HG02852 (cell line): ENCODE measurements at regions not wholly inside any gene's neighbourhood (a gene's known extent, or its start where the extent isn't known, plus 50 kb on each side); places are given as distances from the start of the nearest gene placed in this dataset.
"Not testable (repeated sequence)": the region's sequence is repeated elsewhere in the genome, so short reads cannot be mapped to it uniquely, and the experiment has no call there.

Source experiments
- ATAC-seq: cut with Tn5 transposase; IDR thresholded peaks from one replicate; pipeline ENCODE4 v1.9.1; 2021; ENCODE audit warnings: mild to moderate bottlenecking, moderate library complexity; ENCODE audit not compliant: unreplicated experiment

DNA sequence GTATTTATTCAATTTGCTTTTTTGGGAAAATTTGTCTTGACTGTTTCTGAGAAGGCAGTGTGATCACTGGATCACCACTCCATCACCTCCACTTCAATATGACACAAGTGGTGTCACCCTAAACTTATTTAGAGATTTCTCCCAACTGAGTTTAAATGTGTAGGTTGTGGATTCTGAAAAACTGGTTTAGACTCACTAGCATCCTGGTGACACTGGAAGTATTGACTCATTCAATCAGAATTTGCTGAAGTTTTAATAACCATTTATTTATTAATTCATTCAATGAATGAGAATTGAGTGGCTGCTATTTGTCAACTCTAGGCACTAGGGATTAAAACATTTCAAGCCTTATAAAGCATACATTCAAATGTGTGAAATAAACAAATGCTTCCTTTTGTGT, 819.1 kb upstream of the EPHA5 start:
- no peak for ATAC-seq

DNA sequence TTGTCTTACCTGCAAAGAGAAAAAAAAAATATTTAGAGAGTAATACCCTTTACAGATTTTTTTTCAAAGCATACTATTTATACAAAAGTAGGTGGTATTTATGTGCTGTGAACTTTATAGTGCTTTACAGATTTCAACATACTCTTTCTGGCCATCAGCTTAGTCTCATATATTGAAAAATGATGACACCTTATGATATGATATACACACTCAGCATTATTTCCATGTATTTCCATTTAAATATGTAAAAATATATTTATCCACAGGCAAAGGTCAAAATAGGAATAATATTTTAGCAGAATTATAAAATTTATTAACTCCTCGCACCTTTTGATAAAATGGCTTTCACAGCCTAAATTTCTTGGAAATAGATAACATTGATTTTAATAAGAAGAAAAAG, 815.8 kb upstream of the EPHA5 start:
- ATAC-seq = no peak

DNA sequence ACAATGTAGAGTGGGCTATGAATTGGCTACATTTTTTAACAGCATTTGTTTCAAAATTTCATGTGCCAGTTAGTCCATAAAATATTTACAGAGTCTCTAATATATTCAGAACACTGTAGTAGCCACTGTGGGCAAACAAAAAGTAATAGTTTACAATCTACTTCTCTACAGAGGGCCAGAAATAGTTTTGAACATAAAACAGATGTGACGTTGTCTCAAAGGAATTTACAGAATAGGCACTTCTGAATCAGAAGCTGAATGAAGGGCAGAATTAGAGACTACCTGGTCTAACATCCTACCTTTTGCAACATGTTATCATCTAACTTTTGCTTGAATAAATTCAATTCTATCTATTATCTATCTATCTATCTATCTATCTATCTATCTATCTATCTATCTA, 811.9 kb upstream of the EPHA5 start:
- ATAC-seq = no peak

DNA sequence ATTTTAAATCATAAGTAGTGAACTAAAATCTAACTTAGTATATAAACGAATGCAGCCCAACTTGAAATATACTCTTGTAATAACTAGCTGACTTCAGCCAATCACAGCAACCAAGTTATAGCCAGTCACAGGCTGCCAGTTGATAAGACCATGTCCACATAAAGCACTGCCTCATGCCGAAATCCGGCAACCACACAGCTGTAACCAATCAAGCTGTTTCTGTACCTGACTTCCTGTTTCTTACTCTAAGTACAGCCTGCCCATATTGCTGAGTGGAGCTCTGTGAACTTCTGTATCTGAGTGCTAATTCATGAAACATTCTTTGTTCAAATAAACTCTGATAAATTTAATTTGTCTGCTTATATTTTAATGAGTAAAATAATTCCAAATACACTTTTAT, 805.3 kb upstream of the EPHA5 start:
- no peak for ATAC-seq

DNA sequence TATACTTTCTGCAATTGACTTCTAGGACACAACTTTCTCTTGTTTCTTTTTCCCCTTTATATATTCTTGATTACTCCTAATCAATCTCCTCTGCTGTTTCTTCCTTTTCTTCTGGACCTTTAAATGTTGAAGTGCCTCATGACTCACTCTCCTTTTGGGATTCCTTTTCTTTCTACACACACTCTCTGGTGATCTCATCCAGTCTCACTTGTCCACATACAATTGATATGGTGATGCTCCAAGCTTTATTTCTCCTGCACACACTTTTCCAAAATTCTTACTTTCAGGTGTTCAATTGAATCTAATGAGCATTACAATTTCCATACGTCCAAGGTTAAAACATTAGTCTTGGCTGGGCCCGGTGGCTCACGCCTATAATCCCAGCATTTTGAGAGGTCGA, 794.8 kb upstream of the EPHA5 start:
- no peak for ATAC-seq

DNA sequence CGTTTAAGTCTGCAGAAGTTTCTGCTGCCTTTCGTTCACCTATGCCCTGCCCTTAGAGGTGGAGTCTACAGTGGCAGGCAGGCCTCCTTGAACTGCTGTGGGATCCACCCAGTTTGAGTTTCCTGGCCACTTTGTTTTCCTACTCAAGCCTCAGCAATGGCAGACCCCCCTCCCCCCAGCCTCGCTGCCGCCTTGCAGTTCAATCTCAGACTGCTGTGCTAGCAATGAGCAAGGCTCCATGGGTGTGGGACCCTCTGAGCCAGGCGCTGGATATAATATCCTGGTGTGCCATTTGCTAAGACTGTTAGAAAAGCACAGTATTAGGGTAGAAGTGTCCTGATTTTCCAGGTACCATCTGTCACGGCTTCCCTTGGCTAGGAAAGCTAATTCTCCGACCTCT, 792.6 kb upstream of the EPHA5 start:
- ATAC-seq = not testable (repeated sequence)

DNA sequence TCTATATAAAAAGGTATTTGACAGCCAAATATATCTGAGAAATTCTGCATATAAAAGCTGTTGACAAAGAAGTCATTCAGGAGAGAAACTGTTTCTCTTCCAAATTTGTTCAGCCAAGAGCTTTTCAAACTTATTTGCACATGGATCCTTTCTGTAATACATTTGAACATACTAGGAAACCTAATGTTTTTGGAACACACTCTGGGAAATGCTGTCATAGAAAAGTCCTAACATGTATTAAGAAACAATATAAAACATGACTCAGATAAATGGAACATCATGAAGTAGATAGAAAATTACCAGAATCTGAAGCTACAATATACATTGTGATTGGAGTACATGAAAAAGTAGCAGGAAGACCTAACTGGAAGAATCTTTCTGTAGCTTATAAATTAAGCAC, 781.5 kb upstream of the EPHA5 start:
- ATAC-seq = no peak

DNA sequence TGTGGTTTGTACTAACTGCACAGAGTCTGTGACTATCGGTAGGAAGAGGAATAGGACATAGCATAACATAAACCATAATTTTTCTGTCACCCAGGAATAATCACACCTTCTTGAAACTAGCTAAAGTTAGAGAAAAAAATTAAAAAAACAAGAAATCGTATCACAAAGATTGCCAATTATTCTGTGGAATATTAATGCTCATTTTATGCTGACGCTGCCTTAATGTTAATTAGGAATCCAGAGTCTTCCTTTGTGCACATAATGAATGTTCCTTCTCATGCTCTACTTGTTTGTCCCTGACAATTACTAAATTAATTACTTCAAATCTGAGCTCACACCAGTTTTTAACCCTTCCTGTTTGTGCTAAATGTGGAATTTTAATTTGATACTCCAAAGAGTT, 772.7 kb upstream of the EPHA5 start:
- no peak for ATAC-seq

DNA sequence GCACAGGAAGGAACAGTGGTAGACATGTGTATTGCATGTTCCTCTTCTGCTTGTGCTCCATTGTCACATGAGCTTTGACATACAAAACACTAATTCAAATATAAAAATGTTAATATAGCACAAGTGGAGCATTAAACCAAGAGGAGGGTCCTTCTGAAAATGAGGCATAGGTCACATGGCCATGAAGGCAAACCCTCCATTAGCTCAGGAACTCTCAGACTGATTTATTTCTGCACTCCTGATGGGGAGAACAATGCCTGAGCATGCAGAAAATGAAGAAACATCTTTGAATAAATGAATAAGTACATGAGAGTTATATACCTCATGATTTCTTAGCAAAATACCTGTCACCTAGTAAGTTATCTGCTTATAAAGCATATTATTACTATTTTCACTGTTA, 769.2 kb upstream of the EPHA5 start:
- ATAC-seq = no peak

DNA sequence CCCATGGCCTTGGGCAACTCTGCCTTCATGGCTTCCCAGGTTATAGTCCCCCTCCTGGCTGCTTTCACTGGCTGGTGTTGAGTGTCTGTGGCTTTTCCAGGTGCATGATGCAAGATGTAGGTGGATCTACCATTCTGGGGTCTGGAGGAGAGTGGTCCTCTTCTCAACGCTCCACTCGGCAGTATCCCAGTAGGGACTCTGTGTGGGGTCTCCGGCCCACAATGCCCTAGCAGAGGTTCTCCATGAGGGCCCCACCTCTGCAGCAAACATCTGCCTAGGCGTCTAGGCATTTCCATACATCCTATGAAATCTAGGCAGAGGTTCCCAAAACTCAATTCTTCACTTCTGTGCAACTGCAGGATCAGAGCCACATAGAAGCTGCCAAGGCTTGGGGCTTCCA, 763.4 kb upstream of the EPHA5 start:
- no peak for ATAC-seq

DNA sequence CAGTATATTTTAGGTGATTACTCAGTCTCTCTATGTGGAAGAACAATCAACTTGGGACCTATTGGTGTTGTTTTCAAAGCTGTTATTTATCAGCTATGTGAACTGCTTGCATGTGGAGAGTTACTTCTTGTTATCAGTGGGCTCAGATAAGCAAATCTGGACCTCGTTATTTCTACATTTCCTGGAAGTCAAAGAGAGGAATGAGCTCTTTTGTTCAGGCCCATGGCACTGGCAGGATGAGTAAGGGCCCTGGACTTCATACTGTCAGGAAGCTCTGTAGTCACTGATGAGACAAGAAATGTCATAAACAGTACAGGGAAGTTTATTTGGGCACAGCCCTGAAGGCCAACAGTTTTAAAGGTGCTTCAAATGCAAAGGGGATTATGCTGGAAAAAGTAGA, 760.6 kb upstream of the EPHA5 start:
- ATAC-seq = no peak

DNA sequence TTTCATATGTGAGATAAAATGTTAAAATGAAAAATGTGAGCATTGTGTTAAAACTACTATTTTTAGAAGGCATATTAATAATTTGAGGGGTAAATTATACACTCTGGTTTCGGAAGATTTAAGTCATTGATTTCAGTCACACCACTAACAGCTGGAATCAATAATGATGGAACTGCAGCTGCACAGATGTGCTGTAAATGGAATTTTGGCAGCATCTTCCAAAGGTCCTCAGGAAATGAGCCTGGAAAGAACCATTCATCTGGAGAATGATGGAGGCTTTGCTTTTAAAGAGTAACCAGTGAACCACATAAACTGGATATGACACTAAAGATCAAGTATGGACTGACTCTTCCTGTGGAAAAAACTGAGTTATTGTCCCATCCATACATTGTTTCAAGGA, 759.0 kb upstream of the EPHA5 start:
- ATAC-seq = no peak

DNA sequence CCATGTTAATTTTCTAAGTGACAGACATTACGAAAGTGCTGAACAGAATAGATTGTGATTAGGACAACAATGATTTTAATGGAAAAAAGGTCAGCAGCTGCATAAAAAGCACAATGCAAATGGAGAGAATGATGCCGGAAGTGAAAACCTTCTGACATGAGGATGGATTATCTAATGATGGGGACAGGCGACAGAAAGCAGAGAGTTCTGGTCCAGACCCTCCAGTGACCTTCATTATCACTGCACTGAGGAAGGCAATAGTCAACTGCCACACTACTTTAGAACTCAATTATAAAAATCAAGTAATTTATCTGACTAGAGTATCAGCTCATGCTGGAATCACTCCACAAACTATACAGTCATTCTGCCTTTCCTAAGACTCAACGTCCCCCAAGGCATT, 746.1 kb upstream of the EPHA5 start:
- ATAC-seq = no peak

DNA sequence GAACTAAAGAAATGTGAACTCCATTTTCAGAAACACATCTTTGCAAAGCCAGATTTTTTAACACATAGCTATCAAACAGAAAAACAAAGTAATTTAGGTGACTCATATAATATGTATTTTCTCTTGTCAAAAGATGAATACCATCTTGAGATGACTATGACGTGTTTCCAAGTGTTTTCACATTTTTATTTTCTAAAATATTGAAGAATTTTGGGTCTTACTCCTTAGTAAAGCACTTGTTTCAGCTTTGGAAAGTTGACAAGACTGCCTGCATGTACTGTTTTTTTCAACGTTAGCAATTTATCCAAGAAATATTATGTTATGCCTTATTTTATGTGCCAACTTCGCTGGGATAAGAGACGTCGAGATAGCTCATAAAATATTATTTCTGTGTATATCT, 733.9 kb upstream of the EPHA5 start:
- no peak for ATAC-seq

DNA sequence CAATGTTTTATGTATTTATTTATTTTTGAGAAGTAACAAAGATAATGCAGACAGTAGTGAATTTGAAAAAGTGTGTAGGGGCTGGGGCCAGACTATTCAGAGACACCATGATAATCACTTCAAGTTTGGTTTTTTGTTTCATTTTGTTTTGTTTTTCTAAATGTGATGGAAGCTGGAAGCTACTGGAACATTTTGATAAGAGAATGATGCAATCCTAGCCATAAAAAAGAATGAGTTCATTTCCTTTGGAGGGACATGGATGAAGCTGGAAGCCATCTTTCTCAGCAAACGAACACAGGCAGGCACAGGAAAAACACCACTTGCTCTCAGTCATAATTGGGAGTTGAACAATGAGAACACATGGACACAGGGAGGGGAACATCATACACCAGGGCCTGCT, 706.6 kb upstream of the EPHA5 start:
- ATAC-seq = no peak

DNA sequence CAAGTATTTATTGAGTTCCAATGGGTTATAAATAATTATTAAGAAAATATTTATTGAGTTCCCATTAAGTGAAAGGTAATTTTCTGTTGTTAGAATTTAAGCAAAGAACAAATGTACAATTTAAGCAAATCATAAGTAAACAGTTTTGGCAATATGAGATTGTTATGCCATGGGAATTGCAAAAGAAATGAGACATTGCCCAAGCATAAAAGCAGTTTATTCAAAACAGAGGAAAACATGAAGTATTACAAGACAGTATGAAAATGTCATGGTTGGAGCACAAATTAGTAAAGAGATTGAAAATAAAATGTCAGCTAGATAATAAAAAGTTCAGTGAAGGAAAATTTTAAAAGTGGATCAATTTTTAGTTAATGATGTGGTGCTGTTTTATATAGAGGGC, 706.1 kb upstream of the EPHA5 start:
- ATAC-seq = no peak

DNA sequence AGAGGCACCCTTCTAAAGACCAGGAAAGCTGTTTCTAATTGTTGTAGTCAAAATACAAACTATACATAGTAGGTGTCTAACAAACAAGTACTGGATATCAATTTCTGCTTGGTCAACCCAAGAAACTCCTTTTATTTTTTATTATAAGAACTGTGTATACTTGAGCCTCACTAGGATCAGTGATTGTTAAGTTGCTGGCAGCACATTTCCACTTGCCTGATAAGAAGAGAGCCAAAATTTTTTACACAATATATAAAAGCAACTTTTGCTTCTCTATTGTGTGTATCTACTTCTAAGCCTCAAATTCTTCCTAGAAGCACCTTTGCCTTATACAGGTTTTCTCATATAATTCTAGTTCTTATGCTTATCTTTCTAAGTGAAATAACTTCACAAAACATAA, 703.0 kb upstream of the EPHA5 start:
- no peak for ATAC-seq

DNA sequence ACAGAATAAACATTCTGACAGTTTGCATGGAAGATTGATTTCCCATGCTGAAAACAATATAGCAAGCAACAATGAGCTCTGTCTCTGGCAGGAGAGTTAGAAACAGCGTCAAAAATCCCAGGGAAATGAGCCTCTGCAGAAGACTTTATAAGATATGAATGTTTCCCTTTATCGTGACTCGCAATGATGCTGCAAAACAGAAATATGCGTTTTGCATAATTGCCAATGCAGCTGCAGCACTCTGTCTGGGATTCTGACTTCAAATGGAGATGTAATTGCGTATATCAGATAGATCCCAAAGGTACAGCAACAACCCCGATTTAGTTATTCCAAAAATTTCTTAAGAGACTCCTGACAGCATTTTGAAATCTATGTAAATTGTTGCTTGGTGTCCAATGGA, 702.4 kb upstream of the EPHA5 start:
- ATAC-seq = no peak

DNA sequence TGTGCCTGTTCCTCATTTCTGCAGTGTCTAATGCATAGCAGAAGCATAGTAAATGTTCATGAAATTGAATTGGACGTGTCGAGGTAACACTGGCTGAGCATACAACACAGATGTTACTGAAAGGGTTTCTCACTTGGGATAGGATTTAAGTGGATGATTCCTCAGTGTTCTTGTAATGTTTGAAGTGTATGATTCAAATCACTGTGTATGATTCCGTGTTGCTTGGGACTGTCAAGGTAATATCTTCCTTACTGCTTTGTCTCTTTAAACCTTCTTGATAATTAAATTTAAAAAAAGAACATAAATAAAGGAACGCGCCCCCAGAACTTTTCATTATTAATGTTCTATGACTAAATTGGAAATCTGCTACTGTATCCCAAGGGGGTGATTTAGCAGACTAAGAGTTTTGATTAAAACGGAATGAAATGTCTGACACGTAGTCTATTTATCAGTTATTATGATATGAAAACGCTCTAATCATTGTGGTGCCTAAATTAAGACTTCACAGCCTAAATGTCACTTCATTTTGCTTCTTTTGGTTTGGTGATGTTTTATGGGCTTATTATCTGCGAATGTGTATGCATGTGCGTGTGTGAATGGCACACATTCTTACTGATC, 696.9 kb upstream of the EPHA5 start:
- ATAC-seq = no peak

DNA sequence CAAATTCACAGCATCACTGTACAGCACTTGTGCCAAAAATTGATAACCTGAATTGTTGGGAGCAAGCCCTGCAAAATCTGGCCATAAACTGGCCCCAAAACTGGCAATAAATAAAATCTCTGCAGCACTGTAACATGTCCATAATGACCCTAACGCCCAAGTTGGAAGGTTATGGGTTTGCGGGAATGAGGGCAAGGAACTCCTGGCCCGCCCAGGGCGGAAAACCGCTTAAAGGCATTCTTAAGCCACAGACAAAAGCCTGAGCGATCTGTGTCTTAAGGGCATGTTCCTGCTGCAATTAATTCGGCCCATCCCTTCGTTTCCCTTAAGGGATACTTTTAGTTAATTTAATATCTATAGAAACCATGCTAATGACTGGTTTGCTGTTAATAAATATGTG, 690.1 kb upstream of the EPHA5 start:
- not testable (repeated sequence) for ATAC-seq

DNA sequence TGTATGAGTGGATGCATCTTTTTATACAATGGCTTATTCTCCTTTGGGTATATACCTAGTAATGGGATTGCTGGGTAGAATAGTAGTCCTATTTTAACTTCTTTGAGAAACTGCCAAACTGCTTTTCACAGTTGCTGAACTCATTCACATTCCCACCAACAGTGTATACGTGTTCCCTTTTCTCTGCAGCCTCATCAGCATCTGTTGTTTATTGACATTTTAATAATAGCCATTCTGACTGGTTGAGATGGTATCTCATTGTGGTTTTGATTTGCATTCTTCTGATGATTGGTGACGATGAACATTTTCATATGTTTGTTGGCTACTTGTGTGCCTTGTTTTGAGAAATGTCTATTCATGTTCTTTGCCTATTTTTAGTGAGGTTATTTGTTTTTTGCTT, 687.0 kb upstream of the EPHA5 start:
- ATAC-seq = no peak

DNA sequence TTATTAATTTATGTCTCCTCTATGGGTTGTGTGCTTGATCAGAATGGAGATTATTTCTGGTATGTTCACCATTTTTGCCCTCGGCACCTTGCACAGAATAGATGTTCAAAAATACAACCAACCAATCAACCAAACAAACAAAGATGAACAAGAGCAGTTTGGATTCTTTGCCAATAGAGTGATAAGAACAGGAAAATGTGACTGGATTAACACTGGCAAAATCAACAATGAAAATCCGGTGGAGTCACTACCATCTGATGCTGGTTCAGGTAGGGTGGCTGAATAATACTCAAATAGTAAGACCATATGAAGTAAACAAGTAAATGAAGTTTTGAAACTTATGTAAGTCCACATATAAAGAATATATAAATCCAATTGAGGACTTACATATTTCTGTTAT, 685.0 kb upstream of the EPHA5 start:
- ATAC-seq = no peak

DNA sequence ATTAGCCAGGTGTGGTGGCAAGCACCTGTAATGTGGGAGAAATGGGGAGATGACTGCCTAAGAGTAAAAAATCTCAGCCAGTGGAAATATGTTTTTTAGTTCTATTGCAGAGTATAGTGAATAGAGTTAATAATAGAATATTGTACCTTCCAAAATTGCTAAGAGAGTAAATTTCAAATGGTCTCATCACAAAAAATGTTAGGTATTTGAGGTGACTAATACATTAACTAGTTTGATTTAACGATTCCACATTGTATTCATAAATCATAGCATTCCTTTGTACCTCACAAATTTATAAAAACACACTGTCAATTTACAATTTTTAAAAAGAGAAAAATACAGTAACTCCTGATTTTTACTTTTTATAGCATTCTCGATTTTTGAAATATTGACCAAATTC, 681.5 kb upstream of the EPHA5 start:
- ATAC-seq = no peak
